CD14-positive monocyte (primary cell): ENCODE measurements at regions not wholly inside any gene's neighbourhood (a gene's known extent, or its start where the extent isn't known, plus 50 kb on each side); places are given as distances from the start of the nearest gene placed in this dataset.

Experiments
- DNase-seq, 3 donors: peaks; one replicate each; pipeline ENCODE4 v3.0.0-alpha.2; 2011 to 2022
- H2AFZ ChIP-seq: 2 replicates; pipeline ENCODE4 v1.6.0; 2012; ENCODE audit warnings: mild to moderate bottlenecking, low read depth, low read length, inconsistent platforms; ENCODE audit not compliant: insufficient read depth, poor library complexity, severe bottlenecking
- H3K27ac ChIP-seq, 2 donors: 1 replicate in 1 of 2; 2 replicates in 1 of 2; pipeline ENCODE4 v1.5.1; 2012 to 2013; ENCODE audit warnings: low read length in 2 of 2, control low read depth in 1 of 2, inconsistent platforms in 1 of 2, low read depth in 1 of 2, mild to moderate bottlenecking in 1 of 2
- H3K27me3 ChIP-seq, 2 donors: one replicate each; pipeline versions ENCODE4 v1.6.0 to v1.6.1; 2011 to 2013; ENCODE audit warnings: low read length in 2 of 2; ENCODE audit not compliant: control insufficient read depth in 2 of 2, insufficient read depth in 2 of 2
- H3K36me3 ChIP-seq, 2 donors: replicated peaks in 1 of 2; 1 replicate in 1 of 2; 2 replicates in 1 of 2; pipeline versions ENCODE4 v1.5.1 to v1.6.1; 2012 to 2013; ENCODE audit warnings: low read length in 2 of 2, control low read depth in 1 of 2, inconsistent platforms in 1 of 2, mild to moderate bottlenecking in 1 of 2; ENCODE audit not compliant: insufficient read depth in 2 of 2, control insufficient read depth in 1 of 2
- H3K4me1 ChIP-seq, 2 donors: 1 replicate in 1 of 2; 2 replicates in 1 of 2; pipeline versions ENCODE4 v1.5.1 to v1.6.1; 2012 to 2013; ENCODE audit warnings: low read length in 2 of 2, control low read depth in 1 of 2, inconsistent platforms in 1 of 2, mild to moderate bottlenecking in 1 of 2, moderate library complexity in 1 of 2; ENCODE audit not compliant: insufficient read depth in 2 of 2, control insufficient read depth in 1 of 2
- H3K4me2 ChIP-seq: replicated peaks from 2 replicates; pipeline ENCODE3; 2012; ENCODE audit warnings: low read length, moderate library complexity, mild to moderate bottlenecking; ENCODE audit not compliant: poor library complexity, severe bottlenecking; ENCODE audit errors: extremely low read depth
- H3K4me3 ChIP-seq, 3 experiments: fragments of 200-600 bp in 1 of 3; sonication (generic) in 1 of 3; replicated peaks in 1 of 3; 1 replicate in 2 of 3; 2 replicates in 1 of 3; pipeline ENCODE4 v1.5.1; 2011 to 2013; ENCODE audit warnings: low read length in 3 of 3, mild to moderate bottlenecking in 3 of 3, control low read depth in 2 of 3, low read depth in 2 of 3, inconsistent platforms in 1 of 3, moderate library complexity in 1 of 3
- H3K79me2 ChIP-seq: 2 replicates; pipeline ENCODE4 v1.6.0; 2012; ENCODE audit warnings: mild to moderate bottlenecking, control low read depth, inconsistent platforms, low read length, moderate library complexity; ENCODE audit not compliant: insufficient read depth
- H3K9ac ChIP-seq: 2 replicates; pipeline ENCODE4 v1.6.0; 2017; ENCODE audit warnings: low read length, mild to moderate bottlenecking; ENCODE audit not compliant: insufficient read depth, poor library complexity, severe bottlenecking
- H3K9me3 ChIP-seq, 2 donors: replicated peaks in 1 of 2; 1 replicate in 1 of 2; 2 replicates in 1 of 2; pipeline versions ENCODE4 v1.5.1 to v1.6.1; 2012 to 2013; ENCODE audit warnings: low read length in 2 of 2, control low read depth in 1 of 2; ENCODE audit not compliant: control insufficient read depth in 1 of 2, insufficient read depth in 1 of 2
- H4K20me1 ChIP-seq: 2 replicates; pipeline ENCODE4 v1.6.0; 2012; ENCODE audit warnings: mild to moderate bottlenecking, low read length, control low read depth, moderate library complexity; ENCODE audit not compliant: insufficient read depth
- H3K27ac Mint-ChIP-seq, 7 donors: one replicate each; pipeline ENCODE4 v1.8.0; 2020; ENCODE audit warnings: mild to moderate bottlenecking in 7 of 7, mixed read lengths in 7 of 7, moderate library complexity in 6 of 7, inconsistent platforms in 2 of 7
- H3K27me3 Mint-ChIP-seq, 3 donors: one replicate each; pipeline ENCODE4 v1.8.0; 2021 to 2022; ENCODE audit warnings: low read depth in 3 of 3, mild to moderate bottlenecking in 3 of 3, mixed read lengths in 3 of 3, moderate library complexity in 3 of 3, inconsistent platforms in 1 of 3
- H3K36me3 Mint-ChIP-seq, 2 donors: one replicate each; pipeline ENCODE4 v1.8.0; 2020; ENCODE audit warnings: mixed read lengths in 2 of 2, inconsistent platforms in 1 of 2, mild to moderate bottlenecking in 1 of 2
- H3K4me1 Mint-ChIP-seq: one replicate; pipeline ENCODE4 v1.8.0; 2020; ENCODE audit warnings: mild to moderate bottlenecking, mixed read lengths
- H3K4me3 Mint-ChIP-seq, 2 donors: one replicate each; pipeline ENCODE4 v1.8.0; 2020; ENCODE audit warnings: mild to moderate bottlenecking in 2 of 2, mixed read lengths in 2 of 2, moderate library complexity in 1 of 2
- H3K9me3 Mint-ChIP-seq, 7 donors: one replicate each; pipeline ENCODE4 v1.8.0; 2020 to 2022; ENCODE audit warnings: mixed read lengths in 7 of 7, mild to moderate bottlenecking in 6 of 7, moderate library complexity in 6 of 7, inconsistent platforms in 2 of 7
- WGBS: methylation state at CpG from one replicate; pipeline ENCODE4 v1.1.5; 2013; ENCODE audit warnings: missing lambda C conversion rate; ENCODE audit not compliant: insufficient coverage; 5-methylcytosine and 5-hydroxymethylcytosine counted together
- intact Hi-C, 2 donors: fragments of 100-400 bp; cut with micrococcal nuclease; formaldehyde crosslinking; loops; one replicate each; pipeline versions ENCODE4 v1.15.0 to v1.15.1; 2023
- TF ChIP-seq, protein P1 (sequence below): fragments of 200-600 bp; IDR thresholded peaks from one replicate; pipeline ENCODE4 v1.8.0; 2022; ENCODE audit warnings: antibody characterized with exemption, mild to moderate bottlenecking

- no peaks in the 10 kb centered on the region for H3K36me3 ChIP-seq
- DNase-seq, result no peak
- 94% methylated on average over 21 of the region's 26 CpGs for WGBS
- no peak overlapping the region for H3K9ac ChIP-seq
- Mint-ChIP-seq H3K36me3 (no peaks in the 10 kb centered on the region), H3K9me3 (peaks cover 2 to 9% (median 4%) of the 10 kb centered on the region in 7 donors), H3K27ac (peak overlapping the region in 2 of 7 donors; percentile 8 to 11), H3K27me3 (peaks cover 7 to 16% (median 10%) of the 10 kb centered on the region in 3 donors), H3K4me1 (peaks cover 4% of the 10 kb centered on the region), H3K4me3 (no peak overlapping the region)
- H3K27ac ChIP-seq, result no peak overlapping the region
- no peaks in the 10 kb centered on the region for H3K79me2 ChIP-seq
- peaks cover 0 to 5% of the 10 kb centered on the region in 2 donors for H3K9me3 ChIP-seq
- no peak overlapping the region for H3K4me3 ChIP-seq
- no peak overlapping the region for H3K4me2 ChIP-seq
- H3K4me1 ChIP-seq, result no peaks in the 10 kb centered on the region
- intact Hi-C loops, result no loop called here
- TF ChIP-seq, protein P1, sequence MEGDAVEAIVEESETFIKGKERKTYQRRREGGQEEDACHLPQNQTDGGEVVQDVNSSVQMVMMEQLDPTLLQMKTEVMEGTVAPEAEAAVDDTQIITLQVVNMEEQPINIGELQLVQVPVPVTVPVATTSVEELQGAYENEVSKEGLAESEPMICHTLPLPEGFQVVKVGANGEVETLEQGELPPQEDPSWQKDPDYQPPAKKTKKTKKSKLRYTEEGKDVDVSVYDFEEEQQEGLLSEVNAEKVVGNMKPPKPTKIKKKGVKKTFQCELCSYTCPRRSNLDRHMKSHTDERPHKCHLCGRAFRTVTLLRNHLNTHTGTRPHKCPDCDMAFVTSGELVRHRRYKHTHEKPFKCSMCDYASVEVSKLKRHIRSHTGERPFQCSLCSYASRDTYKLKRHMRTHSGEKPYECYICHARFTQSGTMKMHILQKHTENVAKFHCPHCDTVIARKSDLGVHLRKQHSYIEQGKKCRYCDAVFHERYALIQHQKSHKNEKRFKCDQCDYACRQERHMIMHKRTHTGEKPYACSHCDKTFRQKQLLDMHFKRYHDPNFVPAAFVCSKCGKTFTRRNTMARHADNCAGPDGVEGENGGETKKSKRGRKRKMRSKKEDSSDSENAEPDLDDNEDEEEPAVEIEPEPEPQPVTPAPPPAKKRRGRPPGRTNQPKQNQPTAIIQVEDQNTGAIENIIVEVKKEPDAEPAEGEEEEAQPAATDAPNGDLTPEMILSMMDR, result no peak
- no peaks in the 10 kb centered on the region for H3K27me3 ChIP-seq
- H4K20me1 ChIP-seq, result no peaks in the 10 kb centered on the region
- H2AFZ ChIP-seq, result no peak overlapping the region
Measured at GRCh38 chr3:13263770-13264467, 156.2 kb downstream of the NUP210 start.

GRCh38 chr3:13262493-13263211 lies 157.5 kb downstream of the NUP210 start:
- TF ChIP-seq, protein P1, result no peak
- H3K27ac ChIP-seq, result no peak overlapping the region
- Mint-ChIP-seq H3K4me3 (no peak overlapping the region), H3K27ac (no peak overlapping the region), H3K4me1 (peaks cover 4% of the 10 kb centered on the region), H3K36me3 (no peaks in the 10 kb centered on the region), H3K9me3 (peaks cover 2 to 9% (median 4%) of the 10 kb centered on the region in 7 donors), H3K27me3 (peaks cover 4 to 14% (median 10%) of the 10 kb centered on the region in 3 donors)
- H2AFZ ChIP-seq, result no peak overlapping the region
- no peaks in the 10 kb centered on the region for H3K27me3 ChIP-seq
- H4K20me1 ChIP-seq, result no peaks in the 10 kb centered on the region
- H3K79me2 ChIP-seq, result no peaks in the 10 kb centered on the region
- peaks cover 0 to 5% of the 10 kb centered on the region in 2 donors for H3K9me3 ChIP-seq
- no peak for DNase-seq
- no peak overlapping the region for H3K4me2 ChIP-seq
- intact Hi-C loops, result no loop called here
- WGBS, result 47% methylated on average over 5 of the region's 7 CpGs
- no peaks in the 10 kb centered on the region for H3K36me3 ChIP-seq
- no peaks in the 10 kb centered on the region for H3K4me1 ChIP-seq
- H3K4me3 ChIP-seq, result no peak overlapping the region
- H3K9ac ChIP-seq, result no peak overlapping the region
